Hindlimb muscle (tissue), 1 donor: ENCODE measurements at regions not wholly inside any gene's neighbourhood (a gene's known extent, or its start where the extent isn't known, plus 50 kb on each side); places are given as distances from the start of the nearest gene placed in this dataset.
"Not testable (repeated sequence)": the region's sequence is repeated elsewhere in the genome, so short reads cannot be mapped to it uniquely, and the experiment has no call there.

Experiments
- DNase-seq: peaks from one replicate; pipeline ENCODE4 v3.0.0-alpha.2; 2013

GRCh38 chr7:86199881-86200614 lies 443.7 kb upstream of the GRM3 start:
- DNase-seq = no peak

- DNase-seq = no peak
These were observed 453.4 kb upstream of the GRM3 start for GRCh38 chr7:86190351-86190750.

- no peak for DNase-seq
These were observed 462.2 kb upstream of the GRM3 start for GRCh38 chr7:86181474-86181873.

- no peak for DNase-seq
These were observed 478.9 kb upstream of the GRM3 start for GRCh38 chr7:86164827-86165226.

- no peak for DNase-seq
These were observed 485.6 kb upstream of the GRM3 start for GRCh38 chr7:86158111-86158510.

GRCh38 chr7:86155623-86156022 lies 488.1 kb upstream of the GRM3 start:
- DNase-seq = no peak

- DNase-seq = no peak
These were observed 490.8 kb upstream of the GRM3 start for GRCh38 chr7:86152926-86153325.

- DNase-seq = no peak
These were observed 494.6 kb upstream of the GRM3 start for GRCh38 chr7:86149024-86149665.

- DNase-seq = no peak
These were observed 495.2 kb upstream of the GRM3 start for GRCh38 chr7:86148501-86148900.

GRCh38 chr7:86137343-86137742 lies 506.4 kb upstream of the GRM3 start:
- DNase-seq = no peak

- DNase-seq = no peak
These were observed 513.4 kb upstream of the GRM3 start for GRCh38 chr7:86130268-86130667.

GRCh38 chr7:86123476-86123875 lies 520.2 kb upstream of the GRM3 start:
- no peak for DNase-seq

GRCh38 chr7:86094166-86094669 lies 549.5 kb upstream of the GRM3 start:
- no peak for DNase-seq

GRCh38 chr7:86091369-86091768 lies 552.3 kb upstream of the GRM3 start:
- no peak for DNase-seq

GRCh38 chr7:86089455-86089854 lies 554.3 kb upstream of the GRM3 start:
- DNase-seq = no peak

GRCh38 chr7:86064572-86064971 lies 579.1 kb upstream of the GRM3 start:
- DNase-seq = not testable (repeated sequence)

GRCh38 chr7:86058649-86059048 lies 585.1 kb upstream of the GRM3 start:
- DNase-seq = no peak

GRCh38 chr7:86050918-86051317 lies 592.8 kb upstream of the GRM3 start:
- DNase-seq = no peak

GRCh38 chr7:86049910-86050309 lies 593.8 kb upstream of the GRM3 start:
- no peak for DNase-seq

GRCh38 chr7:86045197-86045596 lies 598.5 kb upstream of the GRM3 start:
- DNase-seq = not testable (repeated sequence)

- DNase-seq = no peak
These were observed 617.9 kb upstream of the GRM3 start for GRCh38 chr7:86025807-86026206.

GRCh38 chr7:86013662-86014061 lies 630.0 kb upstream of the GRM3 start:
- no peak for DNase-seq

GRCh38 chr7:86012971-86013370 lies 630.7 kb upstream of the GRM3 start:
- DNase-seq = no peak

GRCh38 chr7:86008898-86009297 lies 634.8 kb upstream of the GRM3 start:
- no peak for DNase-seq
